ENCODE measurements at regions not wholly inside any gene's neighbourhood (a gene's known extent, or its start where the extent isn't known, plus 50 kb on each side); places are given as distances from the start of the nearest gene placed in this dataset.

DNA sequence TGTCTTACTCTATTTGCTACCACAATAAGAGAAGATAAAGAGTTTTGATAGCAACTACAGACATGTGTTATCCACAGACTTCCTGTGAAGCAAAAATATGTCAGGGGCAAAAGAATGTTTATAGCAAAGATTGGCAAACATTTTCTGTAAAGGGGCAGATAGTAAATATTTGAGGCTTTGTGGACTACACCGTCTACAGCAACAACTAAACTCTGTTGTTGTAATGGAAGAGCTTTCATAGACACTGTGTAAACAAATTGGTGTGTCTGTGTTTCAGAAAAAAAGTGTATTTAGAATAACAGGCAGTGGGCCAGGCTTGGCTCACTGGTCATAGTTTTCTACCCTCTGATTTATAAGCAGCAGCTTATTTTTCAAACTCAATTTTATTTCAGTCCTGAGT is 521.4 kb downstream of the ANKRD7 start:
- H3K4me3 Mint-ChIP-seq (ENCODE audit: low read depth): no peak overlapping the region
- no peak for DNase-seq (ENCODE audit: low spot score)
- H3K27me3 Mint-ChIP-seq (ENCODE audit: low read depth): no peaks in the 10 kb centered on the region
- intact Hi-C loops (cut with micrococcal nuclease): no loop called here
- peaks cover 9% of the 10 kb centered on the region for H3K9me3 Mint-ChIP-seq
- H3K4me1 Mint-ChIP-seq (ENCODE audit: low read depth): no peaks in the 10 kb centered on the region
- no peaks in the 10 kb centered on the region for H3K36me3 Mint-ChIP-seq (ENCODE audit: low read depth)
- no peak overlapping the region for H3K27ac Mint-ChIP-seq

DNA sequence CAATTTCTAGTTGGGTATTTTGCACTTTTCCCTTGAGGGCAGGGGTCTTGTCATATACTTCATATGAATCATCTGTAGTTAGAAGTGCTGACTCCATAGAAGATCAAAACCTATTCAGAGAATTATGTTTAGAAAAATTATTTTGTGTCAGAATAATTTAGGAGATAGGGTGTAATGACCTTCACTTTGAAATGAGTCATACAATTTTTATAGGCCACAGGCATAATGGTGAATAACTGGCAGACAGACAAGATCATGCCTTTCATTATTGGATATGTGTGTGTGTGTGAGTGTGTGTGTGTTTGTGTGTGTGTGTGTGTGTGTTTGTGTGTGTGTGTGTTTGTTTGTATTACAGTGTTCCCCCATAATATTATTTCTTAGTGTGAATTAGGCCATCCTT is 523.0 kb downstream of the ANKRD7 start:
- Mint-ChIP-seq H3K4me3 (ENCODE audit: low read depth) (no peak overlapping the region), H3K27me3 (ENCODE audit: low read depth) (no peaks in the 10 kb centered on the region), H3K36me3 (ENCODE audit: low read depth) (no peaks in the 10 kb centered on the region), H3K9me3 (peaks cover 13% of the 10 kb centered on the region), H3K4me1 (ENCODE audit: low read depth) (no peaks in the 10 kb centered on the region), H3K27ac (no peak overlapping the region)
- no peak for DNase-seq (ENCODE audit: low spot score)
- intact Hi-C loops (cut with micrococcal nuclease): no loop called here

DNA sequence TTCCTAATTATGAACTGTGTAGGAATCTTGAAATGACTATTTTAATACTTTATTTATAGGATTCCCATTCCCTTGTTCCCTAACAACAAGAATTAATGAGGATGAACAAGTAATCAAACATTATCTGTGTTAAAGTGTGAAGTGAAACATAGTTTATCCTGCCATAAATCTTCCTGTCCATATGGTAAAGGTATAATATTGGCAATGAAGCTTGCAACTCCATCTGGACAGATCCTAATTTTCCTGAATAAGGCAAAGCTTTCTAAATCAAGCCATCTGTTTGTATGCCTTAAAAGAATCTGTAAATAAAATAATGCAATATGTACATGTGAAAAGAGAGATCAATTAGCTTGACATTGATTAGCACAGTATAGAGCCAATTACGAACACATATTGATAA is 529.0 kb downstream of the ANKRD7 start:
- intact Hi-C loops (cut with micrococcal nuclease): no loop called here
- no peak for DNase-seq (ENCODE audit: low spot score)
- H3K9me3 Mint-ChIP-seq: peaks cover 9% of the 10 kb centered on the region
- no peak overlapping the region for H3K4me3 Mint-ChIP-seq (ENCODE audit: low read depth)
- no peak overlapping the region for H3K27ac Mint-ChIP-seq
- no peaks in the 10 kb centered on the region for H3K4me1 Mint-ChIP-seq (ENCODE audit: low read depth)
- no peaks in the 10 kb centered on the region for H3K27me3 Mint-ChIP-seq (ENCODE audit: low read depth)
- no peaks in the 10 kb centered on the region for H3K36me3 Mint-ChIP-seq (ENCODE audit: low read depth)

DNA sequence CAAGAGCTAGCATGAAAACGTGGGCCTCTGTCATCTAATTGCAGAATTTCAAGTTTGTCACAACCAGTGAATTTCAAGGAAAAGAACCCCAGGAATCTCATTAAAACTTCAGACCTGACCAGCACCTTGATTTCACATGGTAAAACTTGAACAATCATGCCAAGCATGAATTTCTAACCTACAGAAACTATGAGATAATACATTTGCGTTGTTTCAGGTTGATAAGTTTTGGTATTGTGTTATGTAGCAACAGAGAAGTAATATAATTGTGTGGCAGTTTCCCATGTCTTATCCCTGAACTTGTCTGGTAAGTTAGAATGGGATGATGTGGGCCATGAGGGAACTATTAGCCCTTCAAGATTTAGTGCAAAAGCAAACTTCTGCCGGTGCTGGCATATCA is 530.1 kb downstream of the ANKRD7 start:
- H3K4me3 Mint-ChIP-seq (ENCODE audit: low read depth): no peak overlapping the region

DNA sequence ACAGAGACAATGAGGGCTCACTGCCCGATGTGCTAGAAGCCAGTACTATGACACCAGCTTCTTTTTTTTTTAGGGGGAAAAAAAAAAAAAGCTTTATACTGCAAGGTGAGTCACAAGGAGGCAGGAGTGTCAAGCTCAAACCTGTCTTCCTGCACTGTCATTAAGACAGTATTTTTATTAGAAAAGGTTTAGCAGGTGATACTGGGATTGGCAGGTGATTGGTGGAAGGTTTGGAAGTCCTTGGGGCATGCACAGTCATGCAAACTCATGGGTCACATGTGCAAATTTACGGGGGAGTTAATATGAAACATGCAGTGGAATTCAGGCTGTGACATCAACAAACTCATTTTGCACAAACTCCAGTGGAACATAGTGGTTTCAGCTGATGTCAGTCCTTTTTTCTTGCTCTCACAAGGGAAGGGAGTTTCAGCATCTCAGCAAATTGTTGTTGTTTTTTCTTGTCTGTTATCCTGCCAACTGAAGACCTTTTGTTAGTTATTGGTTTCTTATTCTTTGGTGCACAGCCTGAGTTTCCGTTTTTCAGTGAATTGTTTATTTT is 530.6 kb downstream of the ANKRD7 start:
- no peaks in the 10 kb centered on the region for H3K4me1 Mint-ChIP-seq (ENCODE audit: low read depth)
- no peak overlapping the region for H3K4me3 Mint-ChIP-seq (ENCODE audit: low read depth)
- intact Hi-C loops (cut with micrococcal nuclease): no loop called here
- H3K9me3 Mint-ChIP-seq: peaks cover 9% of the 10 kb centered on the region
- H3K36me3 Mint-ChIP-seq (ENCODE audit: low read depth): no peaks in the 10 kb centered on the region
- no peak overlapping the region for H3K27ac Mint-ChIP-seq
- DNase-seq (ENCODE audit: low spot score): no peak
- no peaks in the 10 kb centered on the region for H3K27me3 Mint-ChIP-seq (ENCODE audit: low read depth)

More for the DNA sequence above, 530.1 kb downstream of the ANKRD7 start:
- H3K27ac Mint-ChIP-seq: no peak overlapping the region
- H3K4me1 Mint-ChIP-seq (ENCODE audit: low read depth): no peaks in the 10 kb centered on the region
- H3K9me3 Mint-ChIP-seq: peaks cover 9% of the 10 kb centered on the region
- no peaks in the 10 kb centered on the region for H3K27me3 Mint-ChIP-seq (ENCODE audit: low read depth)
- H3K36me3 Mint-ChIP-seq (ENCODE audit: low read depth): no peaks in the 10 kb centered on the region
- no peak for DNase-seq (ENCODE audit: low spot score)
- intact Hi-C loops (cut with micrococcal nuclease): no loop called here

DNA sequence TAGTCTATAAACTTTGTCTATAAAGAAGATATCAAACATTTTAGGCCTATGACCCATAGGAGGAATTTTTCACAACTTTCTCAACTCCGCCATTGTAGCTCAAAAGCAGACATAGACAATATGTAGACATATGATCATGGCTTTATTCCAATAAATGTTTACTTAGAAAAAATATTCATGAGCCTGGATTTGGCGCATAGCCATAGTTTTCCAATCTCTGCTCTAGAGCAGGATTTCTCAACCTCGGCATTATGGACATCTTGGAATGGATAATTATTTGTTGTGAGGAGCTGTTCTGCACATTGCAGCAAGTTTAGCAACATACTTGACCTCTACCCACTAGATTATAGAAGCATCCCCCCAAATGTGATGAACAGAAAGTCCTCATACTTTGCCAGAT is 532.6 kb downstream of the ANKRD7 start:
- Mint-ChIP-seq H3K4me3 (ENCODE audit: low read depth) (no peak overlapping the region), H3K36me3 (ENCODE audit: low read depth) (no peaks in the 10 kb centered on the region), H3K4me1 (ENCODE audit: low read depth) (no peaks in the 10 kb centered on the region), H3K9me3 (peaks cover 3% of the 10 kb centered on the region), H3K27me3 (ENCODE audit: low read depth) (no peaks in the 10 kb centered on the region), H3K27ac (no peak overlapping the region)
- intact Hi-C loops (cut with micrococcal nuclease): no loop called here
- DNase-seq (ENCODE audit: low spot score): no peak

DNA sequence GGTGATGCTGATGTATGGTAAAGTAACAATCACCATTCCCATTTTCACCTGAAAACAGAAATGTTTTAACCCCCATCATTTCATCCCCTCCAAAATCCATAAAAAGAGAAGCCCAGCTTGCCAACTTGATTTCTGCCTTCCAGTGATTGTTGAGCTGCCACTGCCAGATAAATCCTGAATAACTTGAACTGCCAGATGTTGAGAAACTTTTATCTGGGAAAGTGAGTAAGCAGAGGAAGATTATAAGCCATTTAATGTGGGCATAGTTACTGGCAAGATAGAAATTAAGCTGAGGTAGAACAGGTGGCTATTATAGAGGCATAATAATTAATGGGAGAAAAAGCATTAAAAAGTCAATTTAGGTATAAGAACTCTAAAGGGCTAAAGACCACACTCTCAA is 534.1 kb downstream of the ANKRD7 start:
- H3K27ac Mint-ChIP-seq: no peak overlapping the region
- no peaks in the 10 kb centered on the region for H3K4me1 Mint-ChIP-seq (ENCODE audit: low read depth)
- H3K27me3 Mint-ChIP-seq (ENCODE audit: low read depth): no peaks in the 10 kb centered on the region
- DNase-seq (ENCODE audit: low spot score): no peak
- no peaks in the 10 kb centered on the region for H3K36me3 Mint-ChIP-seq (ENCODE audit: low read depth)
- H3K4me3 Mint-ChIP-seq (ENCODE audit: low read depth): no peak overlapping the region
- intact Hi-C loops (cut with micrococcal nuclease): no loop called here
- peaks cover 3% of the 10 kb centered on the region for H3K9me3 Mint-ChIP-seq

DNA sequence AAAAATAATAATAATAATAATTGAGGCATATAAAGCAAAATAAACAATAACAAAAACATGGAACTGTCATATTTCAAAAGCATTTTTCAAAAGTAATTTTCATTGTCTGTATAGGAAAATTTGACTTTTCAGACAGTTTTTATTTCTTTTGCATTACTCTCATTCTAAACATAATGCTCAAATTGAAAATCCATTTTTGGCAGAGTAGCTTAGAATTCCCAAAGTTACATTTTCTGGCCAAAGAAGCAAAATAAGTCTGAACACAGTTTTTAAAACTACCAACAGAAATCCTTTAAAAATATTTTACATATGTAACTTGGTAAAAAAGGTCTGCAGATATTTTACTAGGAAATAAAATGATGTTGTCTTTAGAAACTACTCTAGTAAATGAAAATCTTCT is 535.4 kb downstream of the ANKRD7 start:
- Mint-ChIP-seq H3K4me1 (ENCODE audit: low read depth) (no peaks in the 10 kb centered on the region), H3K36me3 (ENCODE audit: low read depth) (no peaks in the 10 kb centered on the region), H3K9me3 (peaks cover 3% of the 10 kb centered on the region), H3K4me3 (ENCODE audit: low read depth) (no peak overlapping the region), H3K27ac (no peak overlapping the region), H3K27me3 (ENCODE audit: low read depth) (no peaks in the 10 kb centered on the region)
- intact Hi-C loops (cut with micrococcal nuclease): no loop called here
- DNase-seq (ENCODE audit: low spot score): no peak

DNA sequence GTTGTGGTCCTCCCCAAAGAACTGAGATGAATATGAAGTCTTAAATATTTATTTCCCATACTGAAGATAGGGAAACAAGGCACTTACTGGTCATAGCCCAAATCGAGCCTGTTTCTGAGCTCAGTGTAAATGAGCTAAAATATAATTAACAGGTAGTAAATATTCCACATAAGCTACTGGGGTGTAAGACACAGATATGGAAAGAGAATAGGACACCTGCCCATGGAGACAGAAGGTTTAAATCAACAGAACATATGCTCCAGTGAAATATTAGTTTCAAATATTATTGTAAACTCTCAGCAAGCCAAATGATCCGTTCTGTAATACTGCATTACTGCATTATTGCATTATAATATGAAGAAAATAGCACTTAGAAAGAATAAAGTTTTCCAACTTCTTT is 537.9 kb downstream of the ANKRD7 start:
- Mint-ChIP-seq H3K36me3 (ENCODE audit: low read depth) (no peaks in the 10 kb centered on the region), H3K4me1 (ENCODE audit: low read depth) (no peaks in the 10 kb centered on the region), H3K27ac (no peak overlapping the region), H3K27me3 (ENCODE audit: low read depth) (no peaks in the 10 kb centered on the region), H3K4me3 (ENCODE audit: low read depth) (no peak overlapping the region), H3K9me3 (peaks cover 3% of the 10 kb centered on the region)
- intact Hi-C loops (cut with micrococcal nuclease): no loop called here
- no peak for DNase-seq (ENCODE audit: low spot score)

DNA sequence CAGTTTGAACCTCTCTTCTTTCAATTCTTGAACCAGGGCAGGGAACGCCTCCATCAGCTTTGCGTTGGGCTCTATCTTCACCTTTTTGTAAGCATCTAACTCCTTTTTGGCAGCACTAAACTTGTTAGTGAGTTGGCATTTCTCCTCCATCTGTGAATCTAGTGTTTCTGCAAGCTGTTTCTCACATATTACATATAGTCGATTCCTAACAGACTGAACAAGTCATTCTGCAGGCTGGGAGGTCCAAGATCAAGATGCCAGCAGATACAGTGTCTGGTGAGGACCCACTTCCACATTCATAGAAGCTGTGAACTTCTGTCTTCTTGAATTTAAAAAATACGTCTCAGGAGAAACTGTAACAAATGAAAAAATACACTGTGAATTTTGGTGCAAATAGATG is 539.7 kb downstream of the ANKRD7 start:
- H3K27ac Mint-ChIP-seq: no peak overlapping the region
- H3K27me3 Mint-ChIP-seq (ENCODE audit: low read depth): no peaks in the 10 kb centered on the region
- H3K9me3 Mint-ChIP-seq: peaks cover 3% of the 10 kb centered on the region
- H3K36me3 Mint-ChIP-seq (ENCODE audit: low read depth): no peaks in the 10 kb centered on the region
- H3K4me1 Mint-ChIP-seq (ENCODE audit: low read depth): no peaks in the 10 kb centered on the region
- no peak for DNase-seq (ENCODE audit: low spot score)
- H3K4me3 Mint-ChIP-seq (ENCODE audit: low read depth): no peak overlapping the region
- intact Hi-C loops (cut with micrococcal nuclease): no loop called here

DNA sequence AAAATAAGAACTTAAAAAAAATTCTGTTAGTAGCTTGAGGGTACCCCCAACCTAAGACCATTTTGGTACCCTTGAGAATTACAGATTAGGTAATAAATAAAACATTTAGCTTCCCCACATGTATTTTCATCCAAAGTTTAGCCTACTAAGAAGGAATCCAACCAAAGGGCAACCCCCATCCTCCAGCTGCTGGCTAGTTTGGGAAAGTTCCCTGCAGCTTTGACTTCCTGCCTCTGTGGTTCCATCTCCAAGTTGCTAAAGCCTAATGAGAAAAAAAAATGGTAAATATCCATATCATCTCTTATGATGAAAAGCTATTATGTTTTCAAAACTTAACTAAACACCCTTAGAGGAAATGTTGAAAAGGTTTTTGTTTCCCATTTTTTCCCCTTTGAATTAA is 547.2 kb downstream of the ANKRD7 start:
- no peaks in the 10 kb centered on the region for H3K27me3 Mint-ChIP-seq (ENCODE audit: low read depth)
- H3K9me3 Mint-ChIP-seq: no peaks in the 10 kb centered on the region
- H3K27ac Mint-ChIP-seq: no peak overlapping the region
- no peak for DNase-seq (ENCODE audit: low spot score)
- H3K36me3 Mint-ChIP-seq (ENCODE audit: low read depth): no peaks in the 10 kb centered on the region
- H3K4me3 Mint-ChIP-seq (ENCODE audit: low read depth): no peak overlapping the region
- H3K4me1 Mint-ChIP-seq (ENCODE audit: low read depth): no peaks in the 10 kb centered on the region
- intact Hi-C loops (cut with micrococcal nuclease): no loop called here

DNA sequence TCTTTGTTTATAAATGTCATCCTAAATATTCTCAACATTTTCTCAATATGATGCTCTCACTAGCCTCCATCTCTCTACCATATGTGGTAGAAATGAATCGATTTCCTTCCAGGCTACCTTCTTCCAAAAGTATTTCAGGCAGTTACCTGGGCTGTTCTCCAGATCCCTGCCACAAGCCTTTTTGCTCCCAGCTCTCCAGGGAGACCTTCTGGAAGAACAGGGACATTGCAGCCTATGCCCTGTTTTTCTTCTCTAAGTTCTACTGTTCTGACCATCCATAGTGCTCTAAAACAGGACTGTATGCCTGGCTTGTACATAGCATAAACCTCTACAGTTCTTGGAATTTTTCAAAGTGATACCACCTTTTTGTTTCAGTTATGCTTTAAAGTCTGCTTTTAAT is 552.8 kb downstream of the ANKRD7 start:
- no peak overlapping the region for H3K4me3 Mint-ChIP-seq (ENCODE audit: low read depth)

DNA sequence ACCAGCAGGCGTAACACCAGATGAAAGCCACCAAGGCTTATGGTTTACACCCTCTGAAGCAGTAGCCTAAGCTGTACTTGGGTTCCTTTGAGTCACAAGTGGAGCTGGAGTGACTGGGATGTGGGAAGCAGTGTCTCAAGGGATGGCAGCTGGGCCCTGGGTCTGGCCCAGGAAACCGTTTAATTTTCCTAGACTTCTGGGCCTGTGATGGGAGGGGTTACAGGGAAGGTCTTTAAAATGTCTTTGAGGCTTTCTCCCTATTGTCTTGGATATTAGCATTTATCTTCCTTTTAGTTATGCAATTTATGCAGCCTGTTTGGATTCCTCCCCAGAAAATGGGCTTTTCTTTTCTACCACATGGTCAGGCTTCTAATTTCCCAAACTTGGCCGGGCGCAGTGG is 568.2 kb downstream of the ANKRD7 start:
- DNase-seq (ENCODE audit: low spot score): no peak
- Mint-ChIP-seq H3K4me1 (ENCODE audit: low read depth) (no peaks in the 10 kb centered on the region), H3K4me3 (ENCODE audit: low read depth) (no peak overlapping the region), H3K36me3 (ENCODE audit: low read depth) (no peaks in the 10 kb centered on the region), H3K27ac (no peak overlapping the region), H3K27me3 (ENCODE audit: low read depth) (no peaks in the 10 kb centered on the region), H3K9me3 (peaks cover 3% of the 10 kb centered on the region)
- intact Hi-C loops (cut with micrococcal nuclease): no loop called here

More for the DNA sequence above, 552.8 kb downstream of the ANKRD7 start:
- DNase-seq (ENCODE audit: low spot score): no peak
- H3K27ac Mint-ChIP-seq: no peak overlapping the region
- H3K4me1 Mint-ChIP-seq (ENCODE audit: low read depth): no peaks in the 10 kb centered on the region
- peaks cover 12% of the 10 kb centered on the region for H3K9me3 Mint-ChIP-seq
- intact Hi-C loops (cut with micrococcal nuclease): no loop called here
- no peaks in the 10 kb centered on the region for H3K36me3 Mint-ChIP-seq (ENCODE audit: low read depth)
- no peaks in the 10 kb centered on the region for H3K27me3 Mint-ChIP-seq (ENCODE audit: low read depth)

DNA sequence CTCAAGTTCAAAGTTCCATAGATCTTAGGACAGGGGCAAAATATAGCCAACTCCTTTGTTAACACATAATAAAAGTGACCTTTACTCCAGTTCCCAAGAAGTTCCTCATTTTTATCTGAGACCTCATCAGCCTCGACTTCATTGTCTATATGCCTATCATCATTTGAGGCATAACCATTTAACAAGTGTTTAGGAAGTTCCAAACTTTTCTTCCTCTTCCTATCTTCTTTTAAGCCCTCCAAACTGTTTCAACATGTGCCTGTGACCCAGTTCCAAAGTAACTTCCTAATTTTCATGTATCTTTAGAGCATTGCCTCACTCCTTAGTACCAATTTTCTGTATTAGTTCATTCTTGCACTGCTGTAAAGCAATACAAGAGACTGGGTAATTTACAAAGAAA is 569.1 kb downstream of the ANKRD7 start:
- H3K27ac Mint-ChIP-seq: no peak overlapping the region
- no peaks in the 10 kb centered on the region for H3K27me3 Mint-ChIP-seq (ENCODE audit: low read depth)
- H3K9me3 Mint-ChIP-seq: peaks cover 9% of the 10 kb centered on the region
- H3K36me3 Mint-ChIP-seq (ENCODE audit: low read depth): no peaks in the 10 kb centered on the region
- intact Hi-C loops (cut with micrococcal nuclease): no loop called here
- no peaks in the 10 kb centered on the region for H3K4me1 Mint-ChIP-seq (ENCODE audit: low read depth)
- H3K4me3 Mint-ChIP-seq (ENCODE audit: low read depth): no peak overlapping the region
- no peak for DNase-seq (ENCODE audit: low spot score)
